ENCODE measurements at regions not wholly inside any gene's neighbourhood (a gene's known extent, or its start where the extent isn't known, plus 50 kb on each side); places are given as distances from the start of the nearest gene placed in this dataset.

DNA sequence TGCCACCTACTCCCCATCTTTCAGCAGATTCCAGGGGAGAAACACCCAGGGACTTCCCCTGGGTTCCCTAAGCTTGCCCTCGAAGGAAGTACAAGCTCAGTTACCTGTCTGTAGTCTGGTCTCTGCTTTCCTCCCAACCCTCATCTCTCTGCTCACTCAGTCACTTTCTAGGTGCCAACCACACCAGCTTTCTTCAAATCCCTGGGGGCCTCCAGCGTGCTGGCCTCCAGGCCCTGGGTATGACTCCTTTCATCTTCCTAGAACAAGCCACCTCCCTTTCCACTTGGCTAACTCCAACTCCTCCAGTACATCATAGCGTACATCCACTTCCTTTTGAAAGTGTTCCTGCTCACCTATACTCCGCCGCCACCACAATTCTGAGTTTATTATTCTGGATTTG, 222.6 kb downstream of the SNX18 start:
- H2AFZ ChIP-seq (ENCODE audit: low read length) = no peak overlapping the region
- H3K36me3 ChIP-seq (ENCODE audit: insufficient read depth, low read length) = no peaks in the 10 kb centered on the region
- ChIA-PET CTCF (ENCODE audit: unreplicated experiment) (no interaction called here), POLR2A (no interaction called here)
- no peak for DNase-seq (ENCODE audit: low spot score)
- no TSS peak for BruUV-seq (replicated peaks)
- intact Hi-C loops (cut with micrococcal nuclease; ENCODE audit: unreplicated experiment) = no loop called here
- H3K27ac ChIP-seq (ENCODE audit: low read depth, low read length, poor library complexity, severe bottlenecking) = no peak overlapping the region
- H3K4me1 ChIP-seq (ENCODE audit: insufficient read depth, low read length, poor library complexity, severe bottlenecking) = peaks cover 8% of the 10 kb centered on the region
- H3K79me2 ChIP-seq (ENCODE audit: insufficient read depth, low read depth, low read length) = no peaks in the 10 kb centered on the region
- no peaks in the 10 kb centered on the region for H3K9me2 ChIP-seq (ENCODE audit: insufficient read depth, low read length)
- no peak overlapping the region for H3K4me3 ChIP-seq (ENCODE audit: low read depth, low read length, poor library complexity, severe bottlenecking)
- H3K9me3 ChIP-seq (ENCODE audit: low read length) = no peaks in the 10 kb centered on the region
- H4K20me1 ChIP-seq (ENCODE audit: insufficient read depth, low read length) = no peaks in the 10 kb centered on the region
- H3K4me2 ChIP-seq (ENCODE audit: low read length) = no peak overlapping the region
- no peak for TF ChIP-seq CTCF (conservative IDR thresholded peaks at IDR 0.05; ENCODE audit: low read length)
- no peak for TF ChIP-seq EZH2phosphoT487 (IDR thresholded peaks at IDR 0.05; ENCODE audit: borderline replicate concordance, low read depth, low read length)

GRCh38 chr5:54739371-54739770, 221.8 kb downstream of the SNX18 start:
- no peaks in the 10 kb centered on the region for H4K20me1 ChIP-seq (ENCODE audit: insufficient read depth, low read length)
- ChIA-PET CTCF (ENCODE audit: unreplicated experiment) (no interaction called here), POLR2A (no interaction called here)
- no peaks in the 10 kb centered on the region for H3K9me3 ChIP-seq (ENCODE audit: low read length)
- BruUV-seq (replicated peaks) = no TSS peak
- no peak overlapping the region for H2AFZ ChIP-seq (ENCODE audit: low read length)
- no peak overlapping the region for H3K27ac ChIP-seq (ENCODE audit: low read depth, low read length, poor library complexity, severe bottlenecking)
- H3K79me2 ChIP-seq (ENCODE audit: insufficient read depth, low read depth, low read length) = no peaks in the 10 kb centered on the region
- no peak overlapping the region for H3K4me2 ChIP-seq (ENCODE audit: low read length)
- no peaks in the 10 kb centered on the region for H3K9me2 ChIP-seq (ENCODE audit: insufficient read depth, low read length)
- intact Hi-C loops (cut with micrococcal nuclease; ENCODE audit: unreplicated experiment) = no loop called here
- H3K4me3 ChIP-seq (ENCODE audit: low read depth, low read length, poor library complexity, severe bottlenecking) = no peak overlapping the region
- no peak for TF ChIP-seq EZH2phosphoT487 (IDR thresholded peaks at IDR 0.05; ENCODE audit: borderline replicate concordance, low read depth, low read length)
- no peak for TF ChIP-seq CTCF (conservative IDR thresholded peaks at IDR 0.05; ENCODE audit: low read length)
- DNase-seq (ENCODE audit: low spot score) = no peak
- peaks cover 5% of the 10 kb centered on the region for H3K4me1 ChIP-seq (ENCODE audit: insufficient read depth, low read length, poor library complexity, severe bottlenecking)
- no peaks in the 10 kb centered on the region for H3K36me3 ChIP-seq (ENCODE audit: insufficient read depth, low read length)

DNA sequence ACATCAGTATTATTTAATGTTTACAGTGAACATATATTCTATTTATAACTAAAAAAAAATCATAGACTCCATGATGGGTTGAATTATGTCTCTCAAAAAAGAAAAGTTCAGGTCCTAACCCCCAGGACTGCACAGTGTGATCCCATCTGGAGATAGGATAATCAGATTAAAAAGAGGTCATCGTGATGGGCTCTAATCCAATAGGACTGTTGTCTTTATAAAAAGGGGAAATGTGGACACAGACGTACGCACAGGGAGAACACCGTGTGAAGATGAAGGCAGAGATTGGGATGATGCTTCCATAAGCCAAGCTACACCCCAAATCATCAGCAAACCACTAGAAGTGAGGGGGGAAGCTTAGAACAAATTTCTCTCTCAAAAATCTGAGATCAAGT, 221.4 kb downstream of the SNX18 start:
- Histone ChIP-seq H3K4me3 (ENCODE audit: low read depth, low read length, poor library complexity, severe bottlenecking) (no peak overlapping the region), H3K79me2 (ENCODE audit: insufficient read depth, low read depth, low read length) (no peaks in the 10 kb centered on the region), H3K36me3 (ENCODE audit: insufficient read depth, low read length) (no peaks in the 10 kb centered on the region), H4K20me1 (ENCODE audit: insufficient read depth, low read length) (no peaks in the 10 kb centered on the region), H3K4me2 (ENCODE audit: low read length) (no peak overlapping the region), H3K27ac (ENCODE audit: low read depth, low read length, poor library complexity, severe bottlenecking) (no peak overlapping the region), H3K9me2 (ENCODE audit: insufficient read depth, low read length) (no peaks in the 10 kb centered on the region), H3K4me1 (ENCODE audit: insufficient read depth, low read length, poor library complexity, severe bottlenecking) (peaks cover under 1% of the 10 kb centered on the region), H2AFZ (ENCODE audit: low read length) (no peak overlapping the region), H3K9me3 (ENCODE audit: low read length) (no peaks in the 10 kb centered on the region)
- no TSS peak for BruUV-seq (replicated peaks)
- intact Hi-C loops (cut with micrococcal nuclease; ENCODE audit: unreplicated experiment) = no loop called here
- ChIA-PET CTCF (ENCODE audit: unreplicated experiment) (no interaction called here), POLR2A (interaction anchor here (0.6 kb wide), 1 partner anchor 69 kb away, joined by 3 read pairs; no protein-coding TSS in a partner anchor)
- no peak for DNase-seq (ENCODE audit: low spot score)
- TF ChIP-seq EZH2phosphoT487 (IDR thresholded peaks at IDR 0.05; ENCODE audit: borderline replicate concordance, low read depth, low read length) (no peak), CTCF (conservative IDR thresholded peaks at IDR 0.05; ENCODE audit: low read length) (no peak)
